Spleen (tissue), 11 donors: ENCODE measurements at regions not wholly inside any gene's neighbourhood (a gene's known extent, or its start where the extent isn't known, plus 50 kb on each side); places are given as distances from the start of the nearest gene placed in this dataset.

Experiments
- DNase-seq: peaks from one replicate; pipeline ENCODE4 v3.0.0-alpha.2; 2020
- H3K27ac ChIP-seq, 8 donors: fragments of 200-600 bp; sonication (generic) in 7 of 8; 1 replicate in 4 of 8; 2 replicates in 4 of 8; pipeline versions ENCODE4 v1.5.0 to v1.8.0; 2016 to 2021; ENCODE audit warnings: inconsistent platforms in 4 of 8, mild to moderate bottlenecking in 4 of 8, moderate library complexity in 1 of 8
- H3K27me3 ChIP-seq, 7 donors: fragments of 200-600 bp; sonication (generic) in 6 of 7; replicated peaks in 1 of 7; 1 replicate in 4 of 7; 2 replicates in 3 of 7; pipeline versions ENCODE4 v1.5.0 to v1.8.0; 2016 to 2021; ENCODE audit warnings: inconsistent platforms in 3 of 7, mild to moderate bottlenecking in 1 of 7
- H3K36me3 ChIP-seq, 6 donors: fragments of 200-600 bp; sonication (generic) in 5 of 6; 1 replicate in 4 of 6; 2 replicates in 2 of 6; pipeline versions ENCODE4 v1.5.0 to v1.8.0; 2016 to 2021; ENCODE audit warnings: inconsistent platforms in 2 of 6
- H3K4me1 ChIP-seq, 6 donors: fragments of 200-600 bp; sonication (generic) in 5 of 6; 1 replicate in 3 of 6; 2 replicates in 3 of 6; pipeline versions ENCODE4 v1.5.0 to v1.8.0; 2016 to 2021; ENCODE audit warnings: inconsistent platforms in 3 of 6
- H3K4me3 ChIP-seq, 8 donors: fragments of 200-600 bp; sonication (generic) in 7 of 8; 1 replicate in 4 of 8; 2 replicates in 4 of 8; pipeline versions ENCODE4 v1.5.0 to v1.8.0; 2016 to 2021; ENCODE audit warnings: inconsistent platforms in 4 of 8, mild to moderate bottlenecking in 4 of 8, moderate library complexity in 2 of 8
- H3K9me3 ChIP-seq, 8 donors: fragments of 200-600 bp; sonication (generic) in 7 of 8; 1 replicate in 4 of 8; 2 replicates in 4 of 8; pipeline versions ENCODE4 v1.5.0 to v1.8.0; 2016 to 2021; ENCODE audit warnings: inconsistent platforms in 4 of 8
- POLR2A ChIP-seq, 3 donors: fragments of 450-650 bp; IDR thresholded peaks; one replicate each; pipeline ENCODE4 v1.5.1; 2017; ENCODE audit warnings: antibody characterized with exemption in 3 of 3, mild to moderate bottlenecking in 1 of 3
- POLR2AphosphoS5 ChIP-seq, 3 donors: sonication (generic); formaldehyde crosslinking; IDR thresholded peaks; one replicate each; pipeline ENCODE4 v1.5.1; 2017; ENCODE audit warnings: antibody characterized with exemption in 3 of 3
- WGBS, 5 donors: extraction: QIAGEN DNeasy Blood & Tissue Kit in 3 of 5; methylation state at CpG; one replicate each; pipeline versions ENCODE4 v1.1.5 to v1.1.7; 2013 to 2018; 5-methylcytosine and 5-hydroxymethylcytosine counted together
- intact Hi-C: fragments of 100-400 bp; cut with DNase I; formaldehyde crosslinking; loops from one replicate; pipeline ENCODE4 v1.15.0; 2023; ENCODE audit warnings: low total_unique reads
- TF ChIP-seq, protein P1 (sequence below), 11 experiments: fragments of 200-600 bp in 7 of 11; fragments of 450-650 bp in 4 of 11; sonication (generic) in 4 of 11; IDR thresholded peaks in 8 of 11; conservative IDR thresholded peaks in 3 of 11; 1 replicate in 7 of 11; 2 replicates in 4 of 11; pipeline versions ENCODE4 v1.4.0 to v1.8.0; 2016 to 2021; ENCODE audit warnings: antibody characterized with exemption in 11 of 11, inconsistent platforms in 4 of 11, mild to moderate bottlenecking in 1 of 11
- donor health status: healthy with polysubstance abuse.
- donor health status: DM: no; HTN: no; CAD: no; lungs with moderate emphysema.
- donor health status: DM: no; HTN: no; CAD: no.
- donor health status: Bipolar disorder and iron deficiency.
- donor health status: healthy.
- donor health status: DM: no; HTN: no; CAD: no.
- donor health status: DM: yes; HTN: yes; CAD: no.

GRCh38 chr19:5229778-5230335, 110.8 kb downstream of the PTPRS start:
- 55 to 64% (median 61%) methylated on average over 5 to 10 of the region's 10 CpGs for WGBS, 5 donors
- peak overlapping the region in 4 of 8 donors; percentile 5 to 56 (median 18) for H3K4me3 ChIP-seq

DNA sequence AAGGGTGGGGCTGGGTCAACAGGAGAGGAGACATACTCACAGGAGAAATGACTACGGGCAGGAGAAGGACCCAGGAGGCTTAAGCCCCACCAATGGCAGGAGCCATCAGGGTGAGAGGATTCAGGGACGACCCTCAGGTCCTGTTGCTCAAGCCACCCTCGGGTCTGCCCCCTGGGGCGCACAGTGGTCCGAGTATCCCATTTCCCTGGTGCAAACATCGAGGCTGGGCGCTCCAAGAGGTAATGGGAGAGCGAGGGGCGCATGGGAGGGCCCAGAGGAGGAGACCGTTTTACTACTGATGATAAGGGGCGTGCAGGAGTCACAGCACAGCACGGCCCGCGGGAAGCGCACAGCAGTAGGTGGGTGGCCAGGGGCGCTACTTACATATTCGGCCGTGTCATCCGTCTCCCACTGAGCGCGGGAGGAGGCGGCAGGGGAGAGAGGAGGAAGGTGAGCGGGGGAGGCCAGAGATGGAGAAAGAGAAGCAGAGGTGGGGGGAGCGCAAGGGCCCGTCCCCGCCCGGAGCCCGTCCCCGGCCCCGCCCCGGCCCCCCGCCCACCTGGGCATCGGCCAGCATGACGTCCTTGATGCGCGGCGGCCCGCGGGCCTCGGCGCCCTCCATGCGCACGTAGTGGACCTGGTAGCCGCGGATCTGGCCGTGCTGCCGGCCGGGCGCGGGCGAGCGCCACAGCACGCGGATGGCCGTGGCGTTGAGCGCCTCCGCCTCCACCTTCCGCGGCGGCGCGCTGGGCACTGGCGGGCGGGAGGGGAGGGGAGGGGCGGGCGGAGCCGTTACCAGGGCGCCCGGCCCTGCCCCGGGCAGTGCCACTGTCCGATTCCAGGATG, 111.5 kb downstream of the PTPRS start:
- TF ChIP-seq POLR2A (IDR thresholded peaks at IDR 0.05) (no peak), POLR2AphosphoS5 (IDR thresholded peaks at IDR 0.05) (no peak)
- TF ChIP-seq, protein P1, sequence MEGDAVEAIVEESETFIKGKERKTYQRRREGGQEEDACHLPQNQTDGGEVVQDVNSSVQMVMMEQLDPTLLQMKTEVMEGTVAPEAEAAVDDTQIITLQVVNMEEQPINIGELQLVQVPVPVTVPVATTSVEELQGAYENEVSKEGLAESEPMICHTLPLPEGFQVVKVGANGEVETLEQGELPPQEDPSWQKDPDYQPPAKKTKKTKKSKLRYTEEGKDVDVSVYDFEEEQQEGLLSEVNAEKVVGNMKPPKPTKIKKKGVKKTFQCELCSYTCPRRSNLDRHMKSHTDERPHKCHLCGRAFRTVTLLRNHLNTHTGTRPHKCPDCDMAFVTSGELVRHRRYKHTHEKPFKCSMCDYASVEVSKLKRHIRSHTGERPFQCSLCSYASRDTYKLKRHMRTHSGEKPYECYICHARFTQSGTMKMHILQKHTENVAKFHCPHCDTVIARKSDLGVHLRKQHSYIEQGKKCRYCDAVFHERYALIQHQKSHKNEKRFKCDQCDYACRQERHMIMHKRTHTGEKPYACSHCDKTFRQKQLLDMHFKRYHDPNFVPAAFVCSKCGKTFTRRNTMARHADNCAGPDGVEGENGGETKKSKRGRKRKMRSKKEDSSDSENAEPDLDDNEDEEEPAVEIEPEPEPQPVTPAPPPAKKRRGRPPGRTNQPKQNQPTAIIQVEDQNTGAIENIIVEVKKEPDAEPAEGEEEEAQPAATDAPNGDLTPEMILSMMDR (IDR thresholded peaks at IDR 0.05 in 8 of 11, conservative IDR thresholded peaks at IDR 0.05 in 3 of 11) = no peak
- Histone ChIP-seq H3K9me3 (peaks cover 0 to 5% (median 0%) of the 10 kb centered on the region in 8 donors), H3K27ac (no peak overlapping the region), H3K36me3 (peaks cover 0 to 14% (median 0%) of the 10 kb centered on the region in 6 donors), H3K4me3 (peak overlapping the region in 5 of 8 donors; percentile 5 to 56 (median 18)), H3K4me1 (peaks cover 0 to 13% (median 4%) of the 10 kb centered on the region in 6 donors), H3K27me3 (peaks cover 0 to 28% (median 0%) of the 10 kb centered on the region in 7 donors)
- 34 to 59% (median 46%) methylated on average over 40 to 72 of the region's 72 CpGs for whole genome bisulfite sequencing, 5 donors
- no peak for DNase-seq
- intact Hi-C loops = no loop called here

More at GRCh38 chr19:5229778-5230335, 110.8 kb downstream of the PTPRS start:
- no peak for DNase-seq
- TF ChIP-seq POLR2A (IDR thresholded peaks at IDR 0.05) (no peak), POLR2AphosphoS5 (IDR thresholded peaks at IDR 0.05) (no peak)
- TF ChIP-seq, protein P1 (IDR thresholded peaks at IDR 0.05 in 8 of 11, conservative IDR thresholded peaks at IDR 0.05 in 3 of 11) = no peak
- intact Hi-C loops = no loop called here
- H3K4me1 ChIP-seq = peaks cover 0 to 13% (median 4%) of the 10 kb centered on the region in 6 donors
- peaks cover 0 to 13% (median 0%) of the 10 kb centered on the region in 6 donors for H3K36me3 ChIP-seq
- H3K27ac ChIP-seq = no peak overlapping the region
- peaks cover 0 to 5% (median 0%) of the 10 kb centered on the region in 8 donors for H3K9me3 ChIP-seq
- H3K27me3 ChIP-seq = peaks cover 0 to 28% (median 0%) of the 10 kb centered on the region in 7 donors

DNA sequence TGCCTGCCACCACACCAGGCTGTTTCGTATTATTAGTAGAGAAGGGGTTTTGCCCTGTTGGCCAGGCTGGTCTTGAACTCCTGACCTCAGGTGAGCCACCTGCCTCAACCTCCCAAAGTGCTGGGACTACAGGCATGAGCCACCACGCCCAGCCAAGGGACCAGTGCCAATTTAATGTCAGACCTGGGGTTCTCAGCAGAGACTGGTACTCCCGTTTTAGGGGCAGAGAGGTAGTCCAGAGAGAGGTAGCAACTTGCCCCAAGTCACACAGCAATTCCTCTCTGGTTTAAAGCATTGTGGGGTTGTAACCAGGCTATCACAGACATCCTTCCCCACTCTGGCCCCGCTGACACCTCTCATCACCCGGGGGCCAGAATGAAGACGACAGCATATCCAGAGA, 112.1 kb downstream of the PTPRS start:
- H3K36me3 ChIP-seq = peaks cover 0 to 14% (median 0%) of the 10 kb centered on the region in 6 donors
- TF ChIP-seq POLR2A (IDR thresholded peaks at IDR 0.05) = no peak
- TF ChIP-seq POLR2AphosphoS5 (IDR thresholded peaks at IDR 0.05) = no peak
- TF ChIP-seq, protein P1 (IDR thresholded peaks at IDR 0.05 in 8 of 11, conservative IDR thresholded peaks at IDR 0.05 in 3 of 11) = no peak
- H3K4me1 ChIP-seq = peaks cover 0 to 13% (median 4%) of the 10 kb centered on the region in 6 donors
- no peak overlapping the region for H3K4me3 ChIP-seq
- intact Hi-C loops = no loop called here
- H3K27ac ChIP-seq = no peak overlapping the region
- peaks cover 0 to 5% (median 0%) of the 10 kb centered on the region in 8 donors for H3K9me3 ChIP-seq
- peaks cover 0 to 28% (median 0%) of the 10 kb centered on the region in 7 donors for H3K27me3 ChIP-seq
- no peak for DNase-seq
- WGBS, 5 donors = 88 to 96% (median 90%) methylated on average over 6 of the region's 6 CpGs
